ENCODE measurements at regions not wholly inside any gene's neighbourhood (a gene's known extent, or its start where the extent isn't known, plus 50 kb on each side); places are given as distances from the start of the nearest gene placed in this dataset.

- Mint-ChIP-seq H3K27ac (ENCODE audit: low read depth, unreplicated experiment) (no peak overlapping the region), H3K4me1 (ENCODE audit: insufficient read depth, unreplicated experiment) (peaks cover 7% of the 10 kb centered on the region), H3K9me3 (ENCODE audit: unreplicated experiment) (no peaks in the 10 kb centered on the region), H3K36me3 (ENCODE audit: insufficient read depth, unreplicated experiment) (no peaks in the 10 kb centered on the region), H3K4me3 (ENCODE audit: unreplicated experiment) (no peak overlapping the region), H3K27me3 (ENCODE audit: insufficient read depth, unreplicated experiment) (peaks cover 65% of the 10 kb centered on the region)
- no TSS peak for BruUV-seq (replicated peaks)
- ChIA-PET POLR2A (no interaction called here), CTCF (no interaction called here)
- TF ChIP-seq CTCF (IDR thresholded peaks at IDR 0.05; ENCODE audit: unreplicated experiment) = no peak
- DNase-seq (ENCODE audit: unreplicated experiment) = no peak
- intact Hi-C loops (cut with micrococcal nuclease) = loop anchor here (10.0 kb wide), 1 partner anchor 565 kb away; no protein-coding TSS in a partner anchor
These were observed 69.0 kb downstream of the SEC61G start for GRCh38 chr7:54690050-54690443.

GRCh38 chr7:54689394-54690049 is 69.5 kb downstream of the SEC61G start:
- no TSS peak for BruUV-seq (replicated peaks)
- intact Hi-C loops (cut with micrococcal nuclease) = loop anchor here (10.0 kb wide), 1 partner anchor 565 kb away; no protein-coding TSS in a partner anchor
- Mint-ChIP-seq H3K36me3 (ENCODE audit: insufficient read depth, unreplicated experiment) (no peaks in the 10 kb centered on the region), H3K9me3 (ENCODE audit: unreplicated experiment) (no peaks in the 10 kb centered on the region), H3K27ac (ENCODE audit: low read depth, unreplicated experiment) (no peak overlapping the region), H3K4me3 (ENCODE audit: unreplicated experiment) (no peak overlapping the region), H3K4me1 (ENCODE audit: insufficient read depth, unreplicated experiment) (peaks cover 7% of the 10 kb centered on the region), H3K27me3 (ENCODE audit: insufficient read depth, unreplicated experiment) (peaks cover 70% of the 10 kb centered on the region)
- CTCF ChIA-PET = interaction anchor here (1.1 kb wide), 1 partner anchor 11 kb away, joined by 3 read pairs; no protein-coding TSS in a partner anchor
- no peak for TF ChIP-seq CTCF (IDR thresholded peaks at IDR 0.05; ENCODE audit: unreplicated experiment)
- POLR2A ChIA-PET = no interaction called here
- DNase-seq (ENCODE audit: unreplicated experiment) = no peak

- no TSS peak for BruUV-seq (replicated peaks)
- Mint-ChIP-seq H3K4me3 (ENCODE audit: unreplicated experiment) (no peak overlapping the region), H3K9me3 (ENCODE audit: unreplicated experiment) (no peaks in the 10 kb centered on the region), H3K27me3 (ENCODE audit: insufficient read depth, unreplicated experiment) (peaks cover 82% of the 10 kb centered on the region), H3K4me1 (ENCODE audit: insufficient read depth, unreplicated experiment) (peaks cover 7% of the 10 kb centered on the region), H3K27ac (ENCODE audit: low read depth, unreplicated experiment) (no peak overlapping the region), H3K36me3 (ENCODE audit: insufficient read depth, unreplicated experiment) (no peaks in the 10 kb centered on the region)
- no peak for DNase-seq (ENCODE audit: unreplicated experiment)
- intact Hi-C loops (cut with micrococcal nuclease) = no loop called here
- CTCF ChIA-PET = no interaction called here
- no peak for TF ChIP-seq CTCF (IDR thresholded peaks at IDR 0.05; ENCODE audit: unreplicated experiment)
- POLR2A ChIA-PET = no interaction called here
These were observed 71.4 kb downstream of the SEC61G start for GRCh38 chr7:54687462-54688212.

GRCh38 chr7:54680377-54681005 is 78.5 kb downstream of the SEC61G start:
- Mint-ChIP-seq H3K27me3 (ENCODE audit: insufficient read depth, unreplicated experiment) (peaks cover 91% of the 10 kb centered on the region), H3K27ac (ENCODE audit: low read depth, unreplicated experiment) (no peak overlapping the region), H3K4me1 (ENCODE audit: insufficient read depth, unreplicated experiment) (no peaks in the 10 kb centered on the region), H3K9me3 (ENCODE audit: unreplicated experiment) (no peaks in the 10 kb centered on the region), H3K4me3 (ENCODE audit: unreplicated experiment) (no peak overlapping the region), H3K36me3 (ENCODE audit: insufficient read depth, unreplicated experiment) (no peaks in the 10 kb centered on the region)
- intact Hi-C loops (cut with micrococcal nuclease) = no loop called here
- no TSS peak for BruUV-seq (replicated peaks)
- TF ChIP-seq CTCF (IDR thresholded peaks at IDR 0.05; ENCODE audit: unreplicated experiment) = no peak
- CTCF ChIA-PET = interaction anchor here (0.6 to 1.2 kb wide), 3 partner anchors 22 to 575 kb away, joined by 3 to 4 read pairs (median 3); no protein-coding TSS in a partner anchor
- DNase-seq (ENCODE audit: unreplicated experiment) = no peak
- POLR2A ChIA-PET = no interaction called here
